GM18517 (cell line): ENCODE measurements at regions not wholly inside any gene's neighbourhood (a gene's known extent, or its start where the extent isn't known, plus 50 kb on each side); places are given as distances from the start of the nearest gene placed in this dataset.
"Not testable (repeated sequence)": the region's sequence is repeated elsewhere in the genome, so short reads cannot be mapped to it uniquely, and the experiment has no call there.

Experiments used
- ATAC-seq: cut with Tn5 transposase; IDR thresholded peaks from one replicate; pipeline ENCODE4 v1.9.1; 2021; ENCODE audit warnings: mild to moderate bottlenecking, moderate library complexity; ENCODE audit not compliant: unreplicated experiment

GRCh38 chr6:21708320-21708580 is 114.7 kb downstream of the SOX4 start:
- ATAC-seq = no peak

- no peak for ATAC-seq
Observed at GRCh38 chr6:21710216-21710615, 116.7 kb downstream of the SOX4 start.

GRCh38 chr6:21710908-21711627 is 117.5 kb downstream of the SOX4 start:
- ATAC-seq = no peak

- no peak for ATAC-seq
Observed at GRCh38 chr6:21712213-21712612, 118.7 kb downstream of the SOX4 start.

GRCh38 chr6:21713481-21713880 is 119.9 kb downstream of the SOX4 start:
- ATAC-seq = no peak

GRCh38 chr6:21715180-21715579 is 121.6 kb downstream of the SOX4 start:
- no peak for ATAC-seq

- ATAC-seq = no peak
Observed at GRCh38 chr6:21722510-21722909, 129.0 kb downstream of the SOX4 start.

GRCh38 chr6:21726676-21727075 is 133.1 kb downstream of the SOX4 start:
- no peak for ATAC-seq

GRCh38 chr6:21728141-21728540 is 134.6 kb downstream of the SOX4 start:
- ATAC-seq = no peak

GRCh38 chr6:21729431-21729830 is 135.9 kb downstream of the SOX4 start:
- no peak for ATAC-seq

GRCh38 chr6:21730533-21730932 is 137.0 kb downstream of the SOX4 start:
- no peak for ATAC-seq

GRCh38 chr6:21731411-21732031 is 138.0 kb downstream of the SOX4 start:
- no peak for ATAC-seq

- not testable (repeated sequence) for ATAC-seq
Observed at GRCh38 chr6:21732032-21732730, 138.6 kb downstream of the SOX4 start.

GRCh38 chr6:21732731-21733130 is 139.2 kb downstream of the SOX4 start:
- ATAC-seq = no peak

GRCh38 chr6:21733311-21733710 is 139.8 kb downstream of the SOX4 start:
- no peak for ATAC-seq

- ATAC-seq = no peak
Observed at GRCh38 chr6:21734204-21734603, 140.7 kb downstream of the SOX4 start.

- ATAC-seq = no peak
Observed at GRCh38 chr6:21738180-21739094, 144.9 kb downstream of the SOX4 start.

- no peak for ATAC-seq
Observed at GRCh38 chr6:21739241-21739640, 145.7 kb downstream of the SOX4 start.

- ATAC-seq = no peak
Observed at GRCh38 chr6:21739838-21740237, 146.3 kb downstream of the SOX4 start.

- ATAC-seq = no peak
Observed at GRCh38 chr6:21740376-21741124, 147.0 kb downstream of the SOX4 start.
